B cell (primary cell): ENCODE measurements at regions not wholly inside any gene's neighbourhood (a gene's known extent, or its start where the extent isn't known, plus 50 kb on each side); places are given as distances from the start of the nearest gene placed in this dataset.
"Not testable (repeated sequence)": the region's sequence is repeated elsewhere in the genome, so short reads cannot be mapped to it uniquely, and the experiment has no call there.

Experiments
- ATAC-seq: fragments of 200-7000 bp; cut with Tn5 transposase; one replicate; pipeline ENCODE4 v1.10.0; 2021; ENCODE audit warnings: low read depth, mild to moderate bottlenecking, moderate number of reproducible peaks, moderate library complexity
- CTCF ChIA-PET: fragments of 350-600 bp; sonication (Branson Sonifier 250); formaldehyde crosslinking; loops from one replicate; lab custom pipeline; 2021; ENCODE audit warnings: antibody characterized with exemption, inconsistent platforms; lab: Charles Lee
- POLR2A ChIA-PET: fragments of 350-600 bp; sonication (Branson Sonifier 250); formaldehyde crosslinking; loops from one replicate; lab custom pipeline; 2021; ENCODE audit warnings: antibody characterized with exemption; lab: Charles Lee
- DNase-seq: peaks from one replicate; pipeline ENCODE4 v3.0.0; 2013
- H2AFZ ChIP-seq: 2 replicates; pipeline ENCODE4 v1.6.1; 2012; ENCODE audit warnings: mild to moderate bottlenecking, low read depth, low read length; ENCODE audit not compliant: insufficient read depth, poor library complexity, severe bottlenecking
- H3K27ac ChIP-seq, 2 donors: 1 replicate in 1 of 2; 2 replicates in 1 of 2; pipeline ENCODE4 v1.5.1; 2012 to 2013; ENCODE audit warnings: low read length in 2 of 2, mild to moderate bottlenecking in 2 of 2, moderate library complexity in 1 of 2
- H3K27me3 ChIP-seq, 4 experiments: fragments of 200-600 bp in 1 of 4; sonication (generic) in 1 of 4; replicated peaks in 1 of 4; 1 replicate in 2 of 4; 2 replicates in 2 of 4; pipeline versions ENCODE4 v1.6.1 to v1.7.0; 2013 to 2016; ENCODE audit warnings: low read length in 3 of 4, mild to moderate bottlenecking in 2 of 4, mixed read lengths in 1 of 4, moderate library complexity in 1 of 4; ENCODE audit not compliant: insufficient read depth in 4 of 4, control insufficient read depth in 3 of 4; ENCODE audit errors: control extremely low read depth in 1 of 4
- H3K36me3 ChIP-seq, 2 experiments: replicated peaks in 1 of 2; 1 replicate in 1 of 2; 2 replicates in 1 of 2; pipeline versions ENCODE4 v1.6.1 to v1.7.1; 2013; ENCODE audit warnings: low read length in 1 of 2; ENCODE audit not compliant: insufficient read depth in 2 of 2, control insufficient read depth in 1 of 2; ENCODE audit errors: control extremely low read depth in 1 of 2, extremely low read depth in 1 of 2
- H3K4me1 ChIP-seq, 2 donors: fragments of 200-600 bp in 1 of 2; sonication (generic) in 1 of 2; 1 replicate in 1 of 2; 2 replicates in 1 of 2; pipeline versions ENCODE4 v1.5.1 to v1.6.1; 2013 to 2017; ENCODE audit warnings: low read length in 2 of 2; ENCODE audit not compliant: control insufficient read depth in 2 of 2, insufficient read depth in 2 of 2
- H3K4me2 ChIP-seq: replicated peaks from 2 replicates; pipeline ENCODE3; 2012; ENCODE audit warnings: mild to moderate bottlenecking, low read depth, low read length; ENCODE audit not compliant: poor library complexity, severe bottlenecking
- H3K4me3 ChIP-seq, 5 experiments: fragments of 200-600 bp in 1 of 5; sonication (generic) in 1 of 5; 1 replicate in 3 of 5; 2 replicates in 2 of 5; pipeline versions ENCODE4 v1.5.1 to v1.7.0; 2011 to 2016; ENCODE audit warnings: low read length in 4 of 5, mild to moderate bottlenecking in 4 of 5, low read depth in 2 of 5, control low read depth in 1 of 5, moderate library complexity in 1 of 5; ENCODE audit not compliant: insufficient read depth in 1 of 5; ENCODE audit errors: control extremely low read depth in 1 of 5, extremely low read depth in 1 of 5
- H3K79me2 ChIP-seq: fragments of 200-600 bp; sonication (generic); one replicate; pipeline ENCODE4 v1.6.0; 2016; ENCODE audit warnings: low read length; ENCODE audit not compliant: control insufficient read depth, insufficient read depth
- H3K9ac ChIP-seq: fragments of 200-600 bp; sonication (generic); 2 replicates; pipeline ENCODE4 v1.6.1; 2017; ENCODE audit warnings: mild to moderate bottlenecking, low read length, moderate library complexity
- H3K9me3 ChIP-seq, 3 donors: one replicate each; pipeline versions ENCODE4 v1.6.1 to v1.7.1; 2013; ENCODE audit warnings: low read length in 2 of 3; ENCODE audit not compliant: control insufficient read depth in 2 of 3, insufficient read depth in 1 of 3; ENCODE audit errors: control extremely low read depth in 1 of 3
- H4K20me1 ChIP-seq: 2 replicates; pipeline ENCODE4 v1.6.0; 2012; ENCODE audit warnings: mild to moderate bottlenecking, low read length; ENCODE audit not compliant: insufficient read depth, control insufficient read depth, poor library complexity, severe bottlenecking
- H3K27ac Mint-ChIP-seq: one replicate; pipeline ENCODE4 v1.8.0; 2021; ENCODE audit warnings: mixed read lengths
- H3K27me3 Mint-ChIP-seq: one replicate; pipeline ENCODE4 v1.8.0; 2021; ENCODE audit warnings: mixed read lengths
- H3K4me1 Mint-ChIP-seq: one replicate; pipeline ENCODE4 v1.8.0; 2021; ENCODE audit warnings: mixed read lengths
- H3K4me3 Mint-ChIP-seq: one replicate; pipeline ENCODE4 v1.8.0; 2021; ENCODE audit warnings: mixed read lengths
- H3K9me3 Mint-ChIP-seq: one replicate; pipeline ENCODE4 v1.8.0; 2022; ENCODE audit warnings: mixed read lengths; ENCODE audit not compliant: insufficient read depth
- EZH2 ChIP-seq: IDR thresholded peaks from 2 replicates; pipeline ENCODE4 v1.6.1; 2012; ENCODE audit warnings: borderline replicate concordance, low read depth, mild to moderate bottlenecking, moderate library complexity, low read length; ENCODE audit not compliant: insufficient read depth, poor library complexity, severe bottlenecking
- WGBS: methylation state at CpG from one replicate; pipeline ENCODE4 v1.1.5; 2013; ENCODE audit warnings: missing lambda C conversion rate; ENCODE audit not compliant: insufficient coverage; 5-methylcytosine and 5-hydroxymethylcytosine counted together
- intact Hi-C: fragments of 100-400 bp; cut with micrococcal nuclease; formaldehyde crosslinking; loops from one replicate; pipeline ENCODE4 v1.10.0; 2022
- TF ChIP-seq, protein P1 (sequence below): fragments of 200-600 bp; IDR thresholded peaks from one replicate; pipeline ENCODE4 v1.8.0; 2022; ENCODE audit warnings: antibody characterized with exemption, mild to moderate bottlenecking

DNA sequence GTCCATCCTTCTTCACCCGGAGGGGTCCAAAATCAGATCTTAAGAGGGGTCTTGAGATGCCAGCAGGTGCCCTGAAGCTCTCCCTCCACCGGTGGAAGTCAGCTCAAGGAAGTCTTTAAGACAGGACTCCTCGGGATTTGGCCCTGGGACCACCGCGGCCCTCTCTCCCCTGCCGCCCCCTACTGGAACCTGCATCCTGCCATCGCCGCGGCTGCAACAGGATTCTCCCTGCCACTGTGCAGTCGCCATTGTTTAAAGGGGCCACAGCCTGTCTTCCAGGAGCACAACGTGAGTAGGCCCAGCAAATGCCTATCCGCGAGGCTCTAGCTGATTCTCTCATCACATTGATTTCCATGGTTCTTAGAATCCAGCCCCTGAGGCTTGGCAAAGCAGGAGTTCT is 324.3 kb downstream of the ZNF716 start:
- H3K4me1 ChIP-seq = no peaks in the 10 kb centered on the region
- WGBS = 92% methylated on average over 13 of the region's 13 CpGs
- intact Hi-C loops = no loop called here
- H3K9ac ChIP-seq = no peak overlapping the region
- no peak overlapping the region for H3K27ac Mint-ChIP-seq
- no peaks in the 10 kb centered on the region for H3K27me3 ChIP-seq
- POLR2A ChIA-PET = no interaction called here
- H3K4me3 Mint-ChIP-seq = no peak overlapping the region
- no peaks in the 10 kb centered on the region for H3K36me3 ChIP-seq
- H3K4me1 Mint-ChIP-seq = no peaks in the 10 kb centered on the region
- H4K20me1 ChIP-seq = no peaks in the 10 kb centered on the region
- no peak overlapping the region for H2AFZ ChIP-seq
- TF ChIP-seq, protein P1, sequence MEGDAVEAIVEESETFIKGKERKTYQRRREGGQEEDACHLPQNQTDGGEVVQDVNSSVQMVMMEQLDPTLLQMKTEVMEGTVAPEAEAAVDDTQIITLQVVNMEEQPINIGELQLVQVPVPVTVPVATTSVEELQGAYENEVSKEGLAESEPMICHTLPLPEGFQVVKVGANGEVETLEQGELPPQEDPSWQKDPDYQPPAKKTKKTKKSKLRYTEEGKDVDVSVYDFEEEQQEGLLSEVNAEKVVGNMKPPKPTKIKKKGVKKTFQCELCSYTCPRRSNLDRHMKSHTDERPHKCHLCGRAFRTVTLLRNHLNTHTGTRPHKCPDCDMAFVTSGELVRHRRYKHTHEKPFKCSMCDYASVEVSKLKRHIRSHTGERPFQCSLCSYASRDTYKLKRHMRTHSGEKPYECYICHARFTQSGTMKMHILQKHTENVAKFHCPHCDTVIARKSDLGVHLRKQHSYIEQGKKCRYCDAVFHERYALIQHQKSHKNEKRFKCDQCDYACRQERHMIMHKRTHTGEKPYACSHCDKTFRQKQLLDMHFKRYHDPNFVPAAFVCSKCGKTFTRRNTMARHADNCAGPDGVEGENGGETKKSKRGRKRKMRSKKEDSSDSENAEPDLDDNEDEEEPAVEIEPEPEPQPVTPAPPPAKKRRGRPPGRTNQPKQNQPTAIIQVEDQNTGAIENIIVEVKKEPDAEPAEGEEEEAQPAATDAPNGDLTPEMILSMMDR = no peak
- no peak for TF ChIP-seq EZH2
- CTCF ChIA-PET = no interaction called here
- H3K9me3 ChIP-seq = peaks cover 0 to 81% (median 0%) of the 10 kb centered on the region in 3 donors
- ATAC-seq (no peak), DNase-seq (no peak)
- H3K27ac ChIP-seq = no peak overlapping the region
- peaks cover 14% of the 10 kb centered on the region for H3K9me3 Mint-ChIP-seq
- no peaks in the 10 kb centered on the region for H3K79me2 ChIP-seq
- no peaks in the 10 kb centered on the region for H3K27me3 Mint-ChIP-seq
- H3K4me3 ChIP-seq = no peak overlapping the region
- no peak overlapping the region for H3K4me2 ChIP-seq

DNA sequence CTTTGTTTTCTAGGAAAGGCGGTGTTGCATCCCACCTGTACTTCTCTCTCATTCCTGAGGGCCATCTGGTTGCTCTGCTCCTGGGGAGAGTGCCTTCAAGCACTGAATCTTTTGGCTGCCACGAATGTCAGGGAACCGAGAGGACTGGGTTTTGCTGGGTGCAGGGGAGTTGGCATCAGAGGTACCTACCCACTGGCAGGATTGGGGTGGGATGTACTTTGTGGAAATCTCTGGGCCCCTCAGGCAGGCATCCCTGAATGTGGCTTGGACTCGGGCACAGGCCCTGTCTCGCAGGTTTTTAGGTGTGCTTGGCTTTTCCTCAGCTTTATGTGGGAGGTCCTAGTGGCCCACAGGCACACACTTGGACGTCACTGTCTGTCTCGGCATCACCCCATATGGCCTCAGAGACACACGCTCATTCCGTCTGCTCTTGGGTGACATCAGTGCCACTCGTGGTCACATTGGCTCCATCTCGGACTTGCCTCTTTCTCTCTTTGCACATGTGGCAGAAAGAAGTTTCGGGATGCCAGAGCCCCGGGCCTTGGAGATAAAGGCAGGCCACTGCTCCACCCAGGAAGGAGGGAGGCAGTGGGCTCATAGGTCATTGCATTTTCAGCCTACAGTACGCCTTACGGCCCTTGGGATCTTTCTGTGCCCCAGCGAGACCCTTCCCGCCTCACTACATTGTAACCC is 325.6 kb downstream of the ZNF716 start:
- Histone ChIP-seq H4K20me1 (no peaks in the 10 kb centered on the region), H3K27me3 (no peaks in the 10 kb centered on the region), H3K4me3 (no peak overlapping the region), H3K4me2 (no peak overlapping the region), H3K36me3 (no peaks in the 10 kb centered on the region), H2AFZ (no peak overlapping the region), H3K9ac (no peak overlapping the region), H3K4me1 (no peaks in the 10 kb centered on the region), H3K79me2 (no peaks in the 10 kb centered on the region), H3K27ac (no peak overlapping the region), H3K9me3 (peaks cover 0 to 68% (median 0%) of the 10 kb centered on the region in 3 donors)
- DNase-seq (no peak), ATAC-seq (no peak)
- ChIA-PET CTCF (no interaction called here), POLR2A (no interaction called here)
- no peak overlapping the region for H3K4me3 Mint-ChIP-seq
- peaks cover 14% of the 10 kb centered on the region for H3K9me3 Mint-ChIP-seq
- 90% methylated on average over 15 of the region's 17 CpGs for WGBS
- intact Hi-C loops = no loop called here
- H3K4me1 Mint-ChIP-seq = no peaks in the 10 kb centered on the region
- no peak overlapping the region for H3K27ac Mint-ChIP-seq
- no peaks in the 10 kb centered on the region for H3K27me3 Mint-ChIP-seq
- TF ChIP-seq, protein P1 = no peak
- no peak for TF ChIP-seq EZH2

DNA sequence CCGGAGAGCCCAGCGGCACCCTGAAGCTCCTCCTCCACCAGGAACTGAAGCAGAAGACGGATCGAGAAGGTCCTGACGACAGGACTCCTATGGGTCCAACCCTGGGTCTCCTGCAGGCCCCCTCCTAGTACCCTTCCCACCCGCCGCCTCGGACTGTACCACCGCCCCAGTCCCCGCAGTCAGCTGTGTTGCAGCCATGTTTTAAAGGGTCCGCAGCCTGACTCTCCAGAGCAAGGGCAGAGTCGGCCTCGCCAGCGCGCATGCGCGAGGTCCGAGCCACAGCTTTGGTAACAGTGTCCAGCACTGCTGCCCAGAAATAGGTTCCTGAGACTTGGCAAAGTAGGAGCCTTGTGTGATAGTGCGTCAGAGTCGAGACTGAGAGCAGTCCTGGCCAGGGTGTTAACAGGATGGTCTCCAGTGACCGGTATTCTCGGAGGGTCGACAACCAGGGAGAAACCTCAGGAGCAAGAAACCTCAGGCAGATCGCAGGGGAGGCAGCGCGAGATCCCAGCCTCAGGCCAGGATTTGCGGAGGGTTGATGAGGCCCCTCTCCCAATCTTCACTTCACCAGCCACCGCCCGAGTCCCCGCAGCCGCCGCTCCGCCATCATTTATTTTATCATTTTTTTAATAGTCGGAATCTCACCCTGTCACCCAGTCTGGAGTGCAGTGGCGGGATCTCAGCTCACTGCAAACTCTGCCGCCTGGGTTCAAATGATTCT is 326.3 kb downstream of the ZNF716 start:
- ATAC-seq, POLR2A ChIA-PET, intact Hi-C loops, H3K4me1 Mint-ChIP-seq, H3K79me2 ChIP-seq, H3K4me3 Mint-ChIP-seq, H3K4me1 ChIP-seq, H2AFZ ChIP-seq, H3K27me3 ChIP-seq, H3K9ac ChIP-seq, H3K4me2 ChIP-seq, H3K36me3 ChIP-seq, DNase-seq, H3K4me3 ChIP-seq, H4K20me1 ChIP-seq, H3K27ac Mint-ChIP-seq, H3K27ac ChIP-seq, CTCF ChIA-PET, H3K27me3 Mint-ChIP-seq: not testable (repeated sequence)
- H3K9me3 ChIP-seq = peaks cover 0 to 61% (median 0%) of the 10 kb centered on the region in 3 donors
- 94% methylated on average over 23 of the region's 36 CpGs for WGBS
- peaks cover 12% of the 10 kb centered on the region for H3K9me3 Mint-ChIP-seq
